ENCODE measurements at regions not wholly inside any gene's neighbourhood (a gene's known extent, or its start where the extent isn't known, plus 50 kb on each side); places are given as distances from the start of the nearest gene placed in this dataset.

DNA sequence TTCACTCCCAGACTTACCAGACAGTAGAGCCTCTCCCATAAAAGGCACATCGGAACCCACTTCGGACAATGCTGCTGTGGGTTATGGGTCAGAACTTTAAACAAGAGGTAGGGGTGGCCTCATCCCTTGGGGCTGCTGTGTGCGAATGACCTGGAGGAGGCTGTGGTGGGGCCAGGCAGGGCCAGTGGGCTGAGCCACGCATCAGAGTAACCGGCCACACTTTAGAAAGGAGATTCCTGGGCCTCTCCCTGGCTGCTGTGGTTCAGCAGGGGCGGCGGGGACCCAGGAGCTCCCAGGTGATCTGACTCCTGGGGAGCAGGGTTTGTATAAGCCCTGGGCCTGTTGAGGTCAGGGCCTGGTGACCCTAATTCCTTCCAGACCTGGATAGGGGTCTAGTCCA lies 110.2 kb upstream of the C1orf174 start:
- no peaks in the 10 kb centered on the region for H3K4me1 Mint-ChIP-seq
- ChIA-PET POLR2A (no interaction called here), CTCF (no interaction called here)
- no peak overlapping the region for H3K27ac Mint-ChIP-seq
- H3K4me3 Mint-ChIP-seq, result no peak overlapping the region
- H3K9me3 Mint-ChIP-seq, result peaks cover 4% of the 10 kb centered on the region
- peaks cover 2% of the 10 kb centered on the region for H3K27me3 Mint-ChIP-seq
- DNase-seq, result no peak
- H3K36me3 Mint-ChIP-seq (ENCODE audit: low read depth), result no peaks in the 10 kb centered on the region

- Mint-ChIP-seq H3K27ac (no peak overlapping the region), H3K4me3 (no peak overlapping the region), H3K27me3 (peaks cover 2% of the 10 kb centered on the region), H3K9me3 (peaks cover 4% of the 10 kb centered on the region), H3K36me3 (ENCODE audit: low read depth) (no peaks in the 10 kb centered on the region), H3K4me1 (no peaks in the 10 kb centered on the region)
- POLR2A ChIA-PET, result no interaction called here
- no peak for DNase-seq
- CTCF ChIA-PET, result no interaction called here
Observed at GRCh38 chr1:4010814-4011605, 110.9 kb upstream of the C1orf174 start.

- CTCF ChIA-PET, result no interaction called here
- POLR2A ChIA-PET, result no interaction called here
- no peak overlapping the region for H3K27ac Mint-ChIP-seq
Observed at GRCh38 chr1:4016351-4017130, 116.5 kb upstream of the C1orf174 start.

GRCh38 chr1:4017636-4018365 lies 117.7 kb upstream of the C1orf174 start:
- Mint-ChIP-seq H3K9me3 (no peaks in the 10 kb centered on the region), H3K4me3 (no peak overlapping the region), H3K27ac (no peak overlapping the region), H3K27me3 (no peaks in the 10 kb centered on the region), H3K36me3 (ENCODE audit: low read depth) (no peaks in the 10 kb centered on the region), H3K4me1 (no peaks in the 10 kb centered on the region)
- DNase-seq, result no peak
- ChIA-PET POLR2A (no interaction called here), CTCF (interaction anchor here (0.6 kb wide), 1 partner anchor 309 kb away, joined by 3 read pairs; no protein-coding TSS in a partner anchor)

More at GRCh38 chr1:4016351-4017130, 116.5 kb upstream of the C1orf174 start:
- Mint-ChIP-seq H3K27me3 (peaks cover 2% of the 10 kb centered on the region), H3K4me1 (no peaks in the 10 kb centered on the region), H3K9me3 (no peaks in the 10 kb centered on the region), H3K36me3 (ENCODE audit: low read depth) (no peaks in the 10 kb centered on the region), H3K4me3 (no peak overlapping the region)
- no peak for DNase-seq

GRCh38 chr1:4018466-4019146 lies 118.5 kb upstream of the C1orf174 start:
- POLR2A ChIA-PET, result no interaction called here
- Mint-ChIP-seq H3K4me3 (no peak overlapping the region), H3K27ac (no peak overlapping the region), H3K4me1 (no peaks in the 10 kb centered on the region), H3K36me3 (ENCODE audit: low read depth) (no peaks in the 10 kb centered on the region), H3K27me3 (no peaks in the 10 kb centered on the region), H3K9me3 (no peaks in the 10 kb centered on the region)
- CTCF ChIA-PET, result no interaction called here
- no peak for DNase-seq

DNA sequence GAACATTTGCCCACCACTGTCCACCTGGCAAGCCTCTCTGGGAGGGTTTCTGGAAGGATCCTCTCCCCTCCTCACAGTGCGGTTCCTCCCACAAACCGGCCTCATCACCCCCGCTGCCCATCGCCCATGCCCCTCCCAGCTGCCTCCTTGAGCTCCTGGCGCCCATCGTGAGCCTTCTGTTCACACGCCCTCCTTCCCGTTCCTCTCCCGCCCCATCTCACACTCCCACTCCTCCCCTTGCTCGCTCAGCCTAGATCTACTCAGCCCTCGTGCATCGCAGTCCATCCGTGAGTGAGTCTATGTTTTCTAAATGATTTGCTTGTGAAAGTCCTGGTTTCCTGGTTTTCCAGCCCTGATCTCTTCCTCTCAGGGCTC lies 119.1 kb upstream of the C1orf174 start:
- Mint-ChIP-seq H3K9me3 (no peaks in the 10 kb centered on the region), H3K4me3 (no peak overlapping the region), H3K36me3 (ENCODE audit: low read depth) (no peaks in the 10 kb centered on the region), H3K4me1 (no peaks in the 10 kb centered on the region), H3K27me3 (no peaks in the 10 kb centered on the region), H3K27ac (no peak overlapping the region)
- ChIA-PET POLR2A (no interaction called here), CTCF (no interaction called here)
- DNase-seq, result no peak

- no peaks in the 10 kb centered on the region for H3K27me3 Mint-ChIP-seq
- DNase-seq, result no peak
- ChIA-PET CTCF (interaction anchor here (0.6 kb wide), 1 partner anchor 32 kb away, joined by 3 read pairs; no protein-coding TSS in a partner anchor), POLR2A (no interaction called here)
- no peaks in the 10 kb centered on the region for H3K4me1 Mint-ChIP-seq
- no peaks in the 10 kb centered on the region for H3K36me3 Mint-ChIP-seq (ENCODE audit: low read depth)
- no peaks in the 10 kb centered on the region for H3K9me3 Mint-ChIP-seq
- H3K4me3 Mint-ChIP-seq, result no peak overlapping the region
- H3K27ac Mint-ChIP-seq, result no peak overlapping the region
Observed at GRCh38 chr1:4019606-4020331, 119.7 kb upstream of the C1orf174 start.

- ChIA-PET CTCF (interaction anchor here (0.6 kb wide), 1 partner anchor 31 kb away, joined by 3 read pairs; no protein-coding TSS in a partner anchor), POLR2A (no interaction called here)
- no peak for DNase-seq
- no peaks in the 10 kb centered on the region for H3K27me3 Mint-ChIP-seq
- H3K36me3 Mint-ChIP-seq (ENCODE audit: low read depth), result no peaks in the 10 kb centered on the region
- H3K9me3 Mint-ChIP-seq, result no peaks in the 10 kb centered on the region
- H3K4me1 Mint-ChIP-seq, result no peaks in the 10 kb centered on the region
- no peak overlapping the region for H3K4me3 Mint-ChIP-seq
- no peak overlapping the region for H3K27ac Mint-ChIP-seq
Observed at GRCh38 chr1:4020449-4020848, 120.4 kb upstream of the C1orf174 start.

DNA sequence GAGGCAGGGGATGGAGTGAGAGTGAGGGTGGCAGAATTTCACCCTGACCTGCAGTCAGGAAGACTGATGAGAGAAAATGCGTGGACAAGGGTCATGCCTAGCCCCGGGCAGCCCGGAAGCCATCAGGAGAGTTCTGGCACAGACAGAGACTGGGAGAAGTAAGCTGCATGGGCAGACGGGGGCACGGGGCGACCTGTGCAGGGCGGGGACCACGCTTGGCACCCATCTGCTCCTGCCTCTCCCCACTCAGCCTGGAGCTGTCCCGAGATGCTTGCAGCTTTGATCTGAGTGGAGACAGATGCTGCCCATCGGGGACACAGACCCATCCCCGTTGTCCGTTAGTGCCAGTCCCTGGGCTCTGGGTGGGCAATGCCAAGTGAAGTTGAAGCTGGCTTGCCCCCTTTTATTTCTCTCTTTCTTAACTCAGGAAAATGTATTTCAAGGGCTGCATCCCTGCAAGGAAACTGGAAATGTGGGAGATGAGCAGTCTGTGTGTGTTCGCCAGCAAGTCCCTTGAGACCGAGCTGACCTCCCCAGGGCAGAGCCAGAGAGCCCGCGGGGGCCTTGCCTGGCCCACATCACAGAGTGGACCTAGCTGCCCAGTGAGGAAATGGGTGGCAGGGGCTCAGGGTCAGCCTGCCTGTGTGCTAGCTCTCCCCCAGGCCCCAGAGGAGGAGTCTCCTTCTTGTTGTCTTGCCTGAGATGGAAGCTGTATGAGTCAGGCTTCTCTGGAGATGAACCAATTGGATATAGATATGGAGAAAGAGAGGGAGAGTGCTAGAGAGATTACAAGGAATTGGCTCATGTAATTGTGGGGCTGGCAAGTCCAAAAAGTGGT lies 121.3 kb upstream of the C1orf174 start:
- no peaks in the 10 kb centered on the region for H3K27me3 Mint-ChIP-seq
- POLR2A ChIA-PET, result no interaction called here
- no peaks in the 10 kb centered on the region for H3K36me3 Mint-ChIP-seq (ENCODE audit: low read depth)
- DNase-seq, result no peak
- H3K4me1 Mint-ChIP-seq, result no peaks in the 10 kb centered on the region
- H3K27ac Mint-ChIP-seq, result no peak overlapping the region
- CTCF ChIA-PET, result no interaction called here
- H3K9me3 Mint-ChIP-seq, result no peaks in the 10 kb centered on the region
- H3K4me3 Mint-ChIP-seq, result no peak overlapping the region

DNA sequence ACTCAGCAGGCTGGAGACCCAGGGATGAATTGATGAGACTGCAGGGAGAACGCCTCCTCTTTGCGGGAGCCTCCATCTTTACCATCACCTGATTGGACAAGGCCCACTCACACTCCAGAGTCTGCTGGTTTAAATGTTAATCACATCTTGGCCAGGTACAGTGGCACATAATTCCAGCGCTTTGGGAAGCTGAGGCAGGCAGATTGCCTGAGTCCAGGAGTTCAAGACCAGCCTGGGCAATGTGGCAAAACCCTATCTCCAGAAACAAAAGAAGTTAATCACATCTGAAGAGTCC lies 121.8 kb upstream of the C1orf174 start:
- Mint-ChIP-seq H3K27me3 (no peaks in the 10 kb centered on the region), H3K9me3 (no peaks in the 10 kb centered on the region), H3K27ac (no peak overlapping the region), H3K36me3 (ENCODE audit: low read depth) (no peaks in the 10 kb centered on the region), H3K4me1 (no peaks in the 10 kb centered on the region), H3K4me3 (no peak overlapping the region)
- CTCF ChIA-PET, result no interaction called here
- POLR2A ChIA-PET, result no interaction called here
- DNase-seq, result no peak

DNA sequence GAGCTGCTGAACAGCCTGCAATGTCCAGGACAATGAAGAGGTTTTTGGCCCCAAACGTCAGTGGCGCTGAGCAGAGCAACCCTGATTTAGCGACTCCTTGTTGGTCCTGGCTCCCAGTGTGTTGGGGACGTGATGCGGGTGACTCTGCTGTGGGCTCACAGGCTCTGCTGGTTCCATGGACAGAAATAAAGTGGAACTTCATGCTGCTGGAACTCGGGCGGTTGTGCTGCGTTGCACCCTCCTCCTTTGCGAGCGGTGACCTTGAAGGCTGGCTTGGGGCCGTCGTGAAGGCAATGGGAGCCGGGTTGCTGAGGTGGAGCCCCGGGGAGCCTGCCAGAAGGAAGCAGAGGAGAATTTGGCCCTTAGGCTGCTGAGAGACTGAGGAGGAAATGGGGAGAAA lies 122.6 kb upstream of the C1orf174 start:
- Mint-ChIP-seq H3K36me3 (ENCODE audit: low read depth) (no peaks in the 10 kb centered on the region), H3K4me1 (no peaks in the 10 kb centered on the region), H3K9me3 (no peaks in the 10 kb centered on the region), H3K27ac (no peak overlapping the region), H3K4me3 (no peak overlapping the region), H3K27me3 (no peaks in the 10 kb centered on the region)
- ChIA-PET POLR2A (no interaction called here), CTCF (no interaction called here)
- no peak for DNase-seq

- no peak overlapping the region for H3K27ac Mint-ChIP-seq
- ChIA-PET CTCF (no interaction called here), POLR2A (no interaction called here)
- H3K9me3 Mint-ChIP-seq, result no peaks in the 10 kb centered on the region
- no peaks in the 10 kb centered on the region for H3K4me1 Mint-ChIP-seq
- no peak overlapping the region for H3K4me3 Mint-ChIP-seq
- no peak for DNase-seq
- H3K27me3 Mint-ChIP-seq, result no peaks in the 10 kb centered on the region
- H3K36me3 Mint-ChIP-seq (ENCODE audit: low read depth), result no peaks in the 10 kb centered on the region
Observed at GRCh38 chr1:4023678-4024077, 123.6 kb upstream of the C1orf174 start.
